HG02642 (cell line): ENCODE measurements at regions not wholly inside any gene's neighbourhood (a gene's known extent, or its start where the extent isn't known, plus 50 kb on each side); places are given as distances from the start of the nearest gene placed in this dataset.

Experiments
- ATAC-seq: cut with Tn5 transposase; IDR thresholded peaks from one replicate; pipeline ENCODE4 v1.9.1; 2021; ENCODE audit warnings: mild to moderate bottlenecking; ENCODE audit not compliant: unreplicated experiment, poor library complexity

DNA sequence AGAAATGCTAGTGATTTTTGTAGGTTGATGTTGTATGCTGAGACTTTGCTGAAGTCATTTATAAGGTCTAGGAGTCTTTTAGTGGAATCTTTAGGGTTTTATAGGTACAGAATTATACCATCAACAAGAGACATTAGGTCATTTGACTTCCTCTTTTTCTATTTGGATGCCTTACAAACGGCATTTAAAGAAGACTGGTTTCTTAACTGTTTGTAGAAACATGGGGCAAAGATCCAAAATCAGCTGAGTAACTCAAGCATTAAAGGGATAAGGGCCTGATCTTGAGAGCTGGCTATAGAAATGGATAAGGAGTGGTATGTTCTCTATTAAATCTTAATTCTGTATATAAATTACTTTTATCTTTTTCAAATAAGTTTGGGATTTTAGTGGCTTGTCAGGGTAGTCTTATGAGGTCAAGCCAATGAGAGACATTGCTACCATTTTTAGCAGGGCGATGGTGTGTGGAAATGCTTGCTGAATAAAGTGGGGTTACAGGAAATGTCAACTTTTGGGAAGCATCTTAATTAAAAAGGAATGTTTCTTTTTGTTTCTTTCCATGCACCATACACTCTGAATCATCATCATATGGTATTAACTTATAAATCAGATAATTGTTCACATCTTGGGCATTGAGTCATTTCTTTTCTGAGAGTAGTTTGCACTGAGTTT, 197.7 kb upstream of the GBE1 start:
- no peak for ATAC-seq

DNA sequence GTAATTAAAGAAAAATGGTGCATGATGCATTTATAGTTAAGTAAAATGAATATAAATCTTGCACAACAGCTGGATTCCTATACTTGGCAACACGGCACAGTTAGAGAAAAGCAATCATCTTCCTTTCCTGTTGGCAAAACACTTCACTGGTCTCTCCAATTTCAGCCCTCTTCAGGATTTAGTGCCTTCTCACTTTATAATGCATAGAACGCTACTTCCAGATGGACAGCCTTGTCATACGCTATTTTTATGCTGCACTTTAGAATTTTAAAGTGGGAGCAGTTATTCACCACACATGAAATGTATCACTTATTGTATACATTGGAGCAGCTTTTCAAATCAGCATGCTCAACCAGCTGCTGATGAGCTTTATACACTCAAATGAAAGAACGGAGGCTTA, 194.4 kb upstream of the GBE1 start:
- ATAC-seq = no peak

DNA sequence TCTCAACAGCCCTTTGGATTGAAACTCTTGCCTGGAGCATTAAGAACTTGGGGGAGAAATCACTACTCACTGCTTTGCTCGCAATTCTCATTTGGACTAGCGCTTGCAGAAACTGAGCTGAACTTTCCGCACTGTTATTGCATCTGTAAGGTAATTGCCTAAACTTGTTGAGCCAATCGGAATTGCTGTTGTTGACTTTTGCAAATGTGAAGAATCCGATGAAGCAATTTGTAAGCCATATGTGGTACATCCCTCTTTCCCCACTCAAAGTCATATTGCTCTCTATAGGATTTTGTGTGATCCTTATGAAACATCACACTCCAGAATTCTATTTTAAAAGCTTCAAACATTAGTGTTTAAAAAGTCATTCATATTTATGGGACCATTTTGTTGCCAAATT, 191.7 kb upstream of the GBE1 start:
- no peak for ATAC-seq

DNA sequence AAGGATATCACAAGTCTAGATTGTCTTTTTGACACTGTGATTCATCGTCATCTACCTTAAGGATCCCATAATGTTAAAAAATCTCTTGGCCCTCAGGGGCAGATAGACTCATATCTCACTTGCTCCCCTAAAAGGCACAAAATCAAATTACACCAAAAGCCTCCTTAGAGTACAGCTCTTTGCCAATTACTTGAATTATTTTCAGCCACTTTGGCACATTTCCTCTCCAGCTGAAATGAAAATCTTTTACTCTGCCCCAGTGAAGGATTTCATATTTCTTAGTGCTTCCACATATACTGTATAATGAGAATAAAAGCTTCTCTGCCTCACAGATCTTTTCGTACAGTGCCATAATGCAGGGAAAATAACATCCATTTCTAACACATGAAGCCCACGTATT, 190.7 kb upstream of the GBE1 start:
- no peak for ATAC-seq

DNA sequence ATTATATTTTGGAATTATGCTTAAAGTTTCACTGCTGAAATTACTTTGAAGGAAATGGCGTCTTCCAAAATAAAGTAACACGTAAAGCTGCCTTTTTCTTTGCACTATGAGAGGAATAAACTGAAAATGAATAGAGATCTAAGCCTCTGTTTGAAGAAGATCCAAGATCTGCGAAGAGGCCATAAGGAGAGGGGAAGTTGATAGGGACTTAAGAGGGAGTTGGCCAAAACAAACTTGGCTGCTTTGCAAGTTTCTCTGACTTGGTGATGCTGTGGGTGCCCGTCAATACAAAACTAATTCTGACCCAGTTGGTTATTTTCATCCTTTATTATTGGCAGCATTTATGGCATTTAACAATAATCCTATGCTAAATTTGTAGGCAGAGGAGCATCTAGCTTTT, 190.2 kb upstream of the GBE1 start:
- ATAC-seq = no peak

DNA sequence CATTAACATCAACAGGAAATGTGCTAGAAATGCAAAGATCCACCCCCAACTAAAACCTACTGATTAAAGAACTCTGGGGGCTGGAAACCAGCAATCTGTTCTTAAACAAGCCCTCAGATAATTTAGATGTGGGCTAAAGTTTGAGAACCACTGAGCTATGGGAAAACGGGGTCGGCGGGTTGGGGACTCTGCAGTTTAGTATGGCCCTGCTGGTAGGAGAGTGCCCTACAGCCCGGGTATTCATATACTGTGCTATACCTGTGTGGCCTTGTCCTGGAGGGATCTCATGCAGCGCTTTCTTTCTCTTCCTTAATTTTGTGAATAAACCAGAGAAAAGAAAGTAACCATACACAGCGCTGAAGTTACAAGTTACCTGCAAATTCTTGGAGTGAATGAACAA, 189.7 kb upstream of the GBE1 start:
- ATAC-seq = no peak

DNA sequence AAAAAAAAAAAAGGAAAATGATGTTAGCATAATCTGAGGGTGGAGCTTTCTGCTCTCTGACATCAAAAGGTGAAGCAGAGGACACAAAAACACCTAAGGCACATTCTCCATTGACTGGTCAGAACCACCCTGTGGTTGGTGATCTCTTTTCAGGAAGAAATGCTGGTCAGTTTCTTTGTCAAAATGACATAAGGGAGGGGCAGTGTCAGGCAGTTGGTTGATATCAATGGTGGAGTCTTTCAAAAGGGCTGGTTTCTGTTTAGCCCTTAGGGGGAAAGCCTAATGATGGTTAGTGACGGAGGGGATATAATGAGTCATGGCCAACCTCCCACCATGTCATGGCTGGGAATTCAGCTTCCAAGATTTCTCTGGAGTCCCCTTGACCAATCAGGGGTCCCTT, 185.9 kb upstream of the GBE1 start:
- no peak for ATAC-seq

DNA sequence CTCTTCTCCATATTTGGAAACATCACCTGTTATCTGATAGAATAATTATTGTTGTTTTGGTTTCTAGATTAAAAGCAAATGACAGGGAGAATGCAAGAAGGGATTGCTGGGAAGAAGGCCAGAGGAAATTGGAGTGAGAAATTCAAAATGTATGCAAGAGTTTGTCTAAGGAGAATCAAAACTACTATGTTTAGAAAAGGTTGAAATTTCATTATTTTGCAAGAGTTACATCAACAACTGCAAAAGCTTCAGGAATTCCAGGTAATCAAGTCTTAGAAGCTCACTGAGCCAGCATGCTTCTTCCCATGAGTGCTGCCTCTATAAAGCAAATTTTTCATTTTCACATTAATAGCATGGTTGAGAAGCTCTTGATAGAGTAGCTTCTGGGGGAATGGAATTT, 177.2 kb upstream of the GBE1 start:
- ATAC-seq = no peak

DNA sequence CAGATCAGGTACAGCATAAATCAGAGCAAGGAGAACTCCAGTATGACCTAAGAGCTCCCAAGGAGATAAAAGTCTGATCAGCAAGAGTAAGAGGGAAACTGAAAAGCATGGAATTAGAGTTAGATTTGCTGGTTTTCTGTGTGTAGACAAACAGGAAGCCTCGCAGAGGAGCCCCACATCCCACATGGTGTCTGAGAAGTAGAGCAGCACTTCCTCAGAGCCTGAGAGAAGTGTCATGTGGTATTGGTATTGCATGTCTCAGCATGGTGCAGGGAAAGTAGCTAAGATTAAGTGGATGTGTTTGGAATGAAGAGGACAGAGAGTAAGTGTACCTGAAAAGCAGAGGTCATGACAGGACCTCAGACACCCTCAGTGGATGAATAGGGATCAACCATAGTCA, 175.4 kb upstream of the GBE1 start:
- no peak for ATAC-seq

DNA sequence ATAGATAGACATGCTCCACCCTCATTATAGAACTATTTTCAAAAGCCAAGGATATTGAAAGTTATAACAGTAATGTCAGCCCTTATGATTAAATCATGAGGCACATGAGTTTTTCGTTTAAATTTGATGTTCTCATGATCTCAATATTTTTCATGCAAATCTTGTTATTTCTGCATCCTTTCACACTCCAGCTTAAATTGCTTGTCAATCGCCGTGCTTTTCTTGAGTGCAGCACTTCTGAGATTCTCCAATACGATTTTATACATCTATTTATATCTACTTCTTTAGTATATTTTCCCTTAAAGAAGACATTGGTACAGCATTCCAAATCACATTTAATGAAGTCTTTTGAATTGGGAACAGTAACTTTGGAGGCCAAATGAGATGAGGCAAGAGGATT, 171.2 kb upstream of the GBE1 start:
- ATAC-seq = no peak

DNA sequence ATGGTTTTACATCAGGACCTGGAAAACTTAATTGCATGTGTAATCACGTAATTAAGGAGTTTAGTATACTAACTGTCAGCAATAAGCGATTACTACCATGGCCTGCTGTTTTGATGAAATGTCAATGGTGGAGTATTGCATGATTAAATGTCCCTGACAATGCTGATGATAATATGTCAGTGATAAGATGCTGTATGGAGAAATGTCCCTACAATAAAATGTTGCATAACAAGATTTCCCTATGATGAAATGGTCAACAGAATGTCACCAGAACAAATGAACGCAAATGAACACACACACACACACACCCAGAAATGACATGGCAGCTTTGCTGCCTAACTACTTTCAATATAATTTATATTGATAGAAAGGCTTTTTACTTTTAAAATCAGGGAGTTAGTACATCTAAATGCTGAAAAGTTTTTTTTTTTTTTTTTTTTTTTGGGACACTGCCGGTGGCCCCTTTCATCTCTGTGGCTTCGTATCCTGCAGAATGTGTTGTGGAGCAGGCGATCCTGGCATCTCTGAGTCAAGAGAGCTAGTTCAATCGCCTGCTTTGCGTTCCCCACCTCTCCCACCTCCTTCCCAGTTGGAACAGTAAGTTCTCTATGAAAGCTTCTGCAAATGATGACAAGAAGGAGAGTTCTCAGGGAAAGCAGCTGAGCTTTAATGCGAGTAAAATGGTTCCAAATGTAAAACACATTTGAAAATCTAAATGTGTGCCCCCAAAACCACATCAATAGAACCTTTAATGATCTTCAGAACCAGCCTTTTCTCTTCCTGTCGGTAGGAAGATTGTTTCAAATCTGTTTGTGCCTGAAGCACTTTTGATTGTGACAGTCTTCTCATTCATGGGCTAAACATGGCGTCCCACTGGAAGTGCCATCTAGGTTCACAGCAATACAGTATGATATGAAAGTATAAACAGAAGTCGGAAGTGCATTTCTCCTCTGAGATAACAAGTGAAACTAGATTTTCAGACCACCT, 170.1 kb upstream of the GBE1 start:
- no peak for ATAC-seq

DNA sequence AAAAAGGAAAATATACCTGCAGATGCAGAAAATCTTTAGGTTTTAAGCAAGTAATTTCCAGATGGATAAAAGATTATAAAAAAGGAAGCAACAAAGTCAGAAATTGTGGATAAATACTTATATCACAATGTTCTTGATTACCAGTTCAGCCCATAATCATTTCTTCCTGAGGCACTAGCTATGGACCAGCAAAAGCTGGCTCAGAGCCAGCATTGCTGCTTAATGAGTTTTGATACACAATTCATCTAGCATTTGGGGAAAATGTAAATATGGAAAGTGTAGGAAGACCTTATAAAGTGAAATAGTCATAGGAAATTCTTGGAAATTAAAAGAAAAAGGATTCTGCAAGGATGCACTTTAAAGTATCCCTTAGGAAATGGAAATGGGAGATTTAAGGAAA, 168.3 kb upstream of the GBE1 start:
- no peak for ATAC-seq

DNA sequence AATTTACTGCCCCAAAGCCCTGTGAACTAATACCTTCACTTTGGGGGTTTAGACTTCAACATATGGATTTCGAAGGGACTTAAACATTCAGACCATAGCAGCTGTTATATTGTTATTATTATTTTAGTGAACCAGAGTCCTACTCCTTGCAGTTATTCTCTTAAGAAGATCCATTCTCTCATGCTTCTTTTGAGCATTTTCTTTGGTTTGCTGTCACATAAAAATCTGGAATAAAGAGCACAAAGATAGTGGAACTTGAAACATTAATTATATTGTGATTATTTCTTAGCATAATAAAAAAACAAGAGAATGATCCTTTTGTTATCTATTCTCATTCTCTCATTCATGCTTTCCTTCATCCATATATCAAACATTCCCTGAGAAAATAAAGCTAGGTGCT, 166.4 kb upstream of the GBE1 start:
- ATAC-seq = no peak

DNA sequence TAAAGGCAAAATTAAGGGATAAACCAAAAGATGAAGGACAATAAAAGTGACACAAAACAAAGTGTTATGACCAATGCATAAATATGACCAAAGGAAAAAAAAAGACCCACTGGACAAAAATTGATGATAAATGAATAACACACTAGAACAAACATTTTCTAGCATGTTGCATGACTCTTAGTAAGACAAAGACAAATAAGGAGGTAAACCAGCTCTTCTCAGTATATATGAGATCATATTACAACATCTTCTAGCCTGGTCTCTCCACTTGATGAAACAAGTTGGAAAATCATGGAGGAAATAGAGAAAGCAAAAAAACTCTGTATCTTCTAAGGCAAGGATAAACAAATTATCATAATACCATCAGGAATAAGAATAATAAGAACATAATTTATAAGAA, 163.9 kb upstream of the GBE1 start:
- ATAC-seq = no peak

DNA sequence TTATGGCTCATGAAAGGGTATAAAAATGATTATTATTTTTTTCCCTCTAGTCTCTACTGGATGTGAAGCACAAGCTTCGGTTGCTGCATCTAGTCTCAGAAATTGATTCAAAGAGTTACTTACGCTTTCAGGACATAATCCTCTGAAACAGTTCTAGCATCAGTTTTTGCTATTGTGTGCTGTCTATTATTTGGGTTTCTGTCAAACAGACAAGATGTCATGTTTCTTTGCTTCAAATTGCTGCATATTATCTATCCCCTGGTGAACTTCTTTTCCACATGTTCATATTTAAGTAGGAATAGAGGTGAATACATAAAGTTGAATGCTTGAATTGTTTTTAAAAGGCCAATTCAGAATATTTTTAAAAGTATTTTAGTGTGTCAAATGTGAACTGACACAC, 161.6 kb upstream of the GBE1 start:
- no peak for ATAC-seq

DNA sequence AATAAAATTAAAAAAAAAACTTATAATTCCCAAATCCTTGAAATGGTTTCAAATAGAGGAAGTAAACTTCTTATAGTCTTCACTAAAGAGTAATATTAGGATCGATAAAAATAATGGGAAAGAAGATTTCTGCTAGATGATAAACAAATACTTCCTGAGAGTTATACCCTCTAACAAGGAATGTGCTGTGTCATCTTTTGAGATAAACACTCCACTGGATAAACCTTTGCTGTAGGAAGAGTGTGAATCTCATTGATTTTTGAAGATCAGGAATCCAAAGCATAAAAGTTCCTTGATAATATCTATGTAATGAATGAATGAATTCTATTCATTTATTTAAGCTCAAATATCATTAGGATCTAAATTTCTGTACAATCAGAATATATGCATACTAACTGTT, 161.0 kb upstream of the GBE1 start:
- no peak for ATAC-seq

DNA sequence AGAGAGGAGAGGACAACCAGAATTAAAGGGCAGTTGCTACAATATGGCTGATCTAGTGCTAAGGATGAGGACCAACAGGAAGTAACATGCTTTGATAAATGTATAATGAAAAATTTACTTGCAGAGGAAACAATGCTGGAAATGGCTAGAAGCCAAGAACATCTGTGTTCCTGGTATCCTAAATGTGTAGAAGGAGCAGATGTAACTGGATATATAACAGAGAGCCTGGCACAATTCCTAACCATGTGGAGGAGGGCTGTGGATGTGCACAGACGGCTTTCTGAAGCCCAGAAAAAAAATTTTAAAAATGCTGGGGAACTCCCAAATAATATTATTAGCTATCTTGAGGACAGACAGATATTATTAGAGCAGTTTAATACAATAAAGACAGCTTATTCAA, 159.4 kb upstream of the GBE1 start:
- ATAC-seq = no peak

DNA sequence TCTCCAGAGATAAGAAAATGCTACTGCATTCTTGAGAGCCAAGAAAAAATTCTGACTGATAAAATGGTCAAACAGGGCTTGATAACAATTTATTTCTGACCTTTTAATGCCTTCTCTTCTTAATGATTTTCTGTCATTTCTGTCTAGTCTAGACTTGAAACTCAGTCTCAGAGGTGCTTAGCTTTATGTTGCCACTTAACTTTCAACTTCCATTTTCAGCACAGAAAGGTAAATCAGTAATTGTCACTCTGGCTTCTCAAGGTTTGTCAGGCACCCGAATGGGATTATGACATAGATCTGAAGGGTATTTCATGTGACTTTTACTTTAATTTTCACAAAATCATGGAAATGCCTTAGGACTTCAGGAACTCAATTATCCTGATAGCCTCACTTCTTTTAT, 155.4 kb upstream of the GBE1 start:
- ATAC-seq = no peak

DNA sequence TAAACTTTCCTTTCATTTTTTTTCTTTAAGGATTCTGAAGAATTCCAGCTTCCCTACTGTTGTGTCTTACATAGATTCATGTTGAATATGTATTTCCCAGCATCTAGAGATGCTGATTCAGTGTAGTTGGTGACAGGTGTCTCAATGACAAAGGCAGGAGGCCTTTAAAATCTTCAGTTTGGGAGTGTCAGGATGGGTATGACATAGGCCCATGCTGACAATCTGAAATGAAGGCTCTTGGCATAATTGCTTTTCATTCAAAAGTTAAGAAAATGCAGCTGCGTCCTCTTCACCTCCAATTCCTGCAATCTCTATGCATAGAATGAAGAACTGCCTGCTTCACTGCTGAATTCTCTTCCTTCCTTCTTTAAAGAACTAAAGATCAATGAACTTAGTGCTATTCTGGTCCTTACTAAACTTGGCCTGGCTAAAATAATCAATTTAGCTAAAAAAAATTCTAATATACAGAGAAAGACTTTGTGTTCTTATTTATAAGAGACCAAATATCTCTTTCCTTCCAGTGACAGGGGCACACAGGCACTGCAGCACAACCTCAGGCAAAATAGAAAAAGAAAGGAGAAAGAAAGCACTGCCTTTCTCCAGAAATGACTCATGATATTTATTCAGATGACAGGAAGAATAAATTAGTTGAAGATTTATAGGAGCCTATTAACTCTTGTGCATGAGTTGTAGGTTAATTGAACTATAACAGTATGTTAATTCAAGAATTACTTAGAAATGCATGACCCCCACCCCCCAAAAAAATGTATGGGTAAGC, 152.6 kb upstream of the GBE1 start:
- ATAC-seq = no peak

DNA sequence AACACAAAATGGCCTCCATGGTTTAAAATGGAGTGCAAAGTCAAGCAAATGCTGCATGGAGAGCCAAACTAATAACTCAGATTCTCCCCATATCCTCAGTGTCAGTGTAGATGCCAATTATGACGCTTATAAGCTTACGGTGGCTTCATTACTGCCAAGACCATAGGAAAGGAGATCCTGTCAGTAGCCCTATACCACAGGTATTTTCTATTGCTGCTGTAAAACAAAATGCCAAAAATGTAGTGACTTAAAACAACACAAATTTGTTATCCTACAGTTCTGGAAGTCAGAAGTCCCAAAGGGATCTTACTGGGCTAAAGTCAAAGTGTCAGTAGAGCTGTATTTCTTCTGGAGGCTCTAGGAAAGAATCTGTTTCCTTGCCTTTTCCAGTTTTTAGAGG, 149.8 kb upstream of the GBE1 start:
- ATAC-seq = no peak

DNA sequence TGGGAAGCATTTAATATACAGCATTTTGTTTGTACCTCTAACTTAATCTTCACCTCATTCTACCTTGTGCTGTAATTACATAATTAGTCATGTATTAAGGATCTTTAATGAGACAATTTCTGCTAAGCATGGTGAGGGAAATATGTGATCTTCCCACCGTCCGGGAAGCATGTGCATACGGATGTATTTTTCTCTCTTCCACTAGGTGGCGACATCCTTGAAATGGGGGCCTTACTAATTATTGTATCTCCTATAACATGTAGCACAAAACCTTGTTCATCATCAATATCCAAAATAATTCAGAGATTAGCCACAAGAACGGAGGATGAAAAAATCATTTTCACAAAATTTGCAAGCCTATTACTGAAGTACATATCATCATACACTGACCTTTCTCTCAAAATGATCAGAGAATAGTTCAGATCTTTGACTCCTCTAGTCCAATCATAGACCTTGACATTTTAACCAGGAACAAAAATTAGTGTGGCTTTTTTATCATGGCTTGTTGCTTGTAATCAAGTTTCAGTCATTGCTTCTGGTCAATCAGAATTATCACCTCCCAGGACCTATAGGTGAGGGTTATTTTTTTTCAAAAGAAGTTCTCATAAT, 148.9 kb upstream of the GBE1 start:
- ATAC-seq = peak; percentile 75
